ENCODE measurements at regions not wholly inside any gene's neighbourhood (a gene's known extent, or its start where the extent isn't known, plus 50 kb on each side); places are given as distances from the start of the nearest gene placed in this dataset.

- 55% methylated on average over 3 of the region's 3 CpGs for WGBS (ENCODE audit: missing lambda C conversion rate)
- CTCF ChIA-PET: interaction anchor here (7.9 kb wide), 1 partner anchor 12 kb away, joined by 31 read pairs; no protein-coding TSS in a partner anchor
- POLR2A ChIA-PET: no interaction called here
- H3K4me1 ChIP-seq: no peaks in the 10 kb centered on the region
- DNase-seq (ENCODE audit: low read depth in 1 of 2, low spot score in 1 of 2) (no peak), FAIRE-seq (no peak), ATAC-seq (no peak)
- no peak overlapping the region for H3K27ac ChIP-seq
- no peak overlapping the region for H3K4me2 ChIP-seq
- TF ChIP-seq GATA3 (IDR thresholded peaks at IDR 0.05; ENCODE audit: borderline replicate concordance): no peak
- no peak for TF ChIP-seq RCOR1 (IDR thresholded peaks at IDR 0.05; ENCODE audit: low read depth, low read length)
- no peak for TF ChIP-seq ESRRA (IDR thresholded peaks at IDR 0.05; ENCODE audit: borderline replicate concordance, low read length)
- TF ChIP-seq HMGXB4 (CRISPR knock-in tag; IDR thresholded peaks at IDR 0.05; ENCODE audit: borderline replicate concordance): no peak
- TF ChIP-seq NFE2L2 (conservative IDR thresholded peaks at IDR 0.05; ENCODE audit: low read length): no peak
- TF ChIP-seq FOXS1 (CRISPR knock-in tag; IDR thresholded peaks at IDR 0.05): no peak
- TF ChIP-seq HOXB13 (CRISPR knock-in tag; IDR thresholded peaks at IDR 0.05; ENCODE audit: low read depth): no peak
- no peak for TF ChIP-seq ZNF302 (CRISPR knock-in tag; IDR thresholded peaks at IDR 0.05)
- no peak for TF ChIP-seq POLR2AphosphoS2 (conservative IDR thresholded peaks at IDR 0.05; ENCODE audit: low read length)
- no peak for TF ChIP-seq HOXA7 (CRISPR knock-in tag; IDR thresholded peaks at IDR 0.05)
- TF ChIP-seq MAX (IDR thresholded peaks at IDR 0.05): no peak
- H3K4me3 ChIP-seq: no peak overlapping the region
- H3K9me3 ChIP-seq: no peaks in the 10 kb centered on the region
Measured at GRCh38 chr13:24065176-24065575, 95.3 kb upstream of the SPATA13 start.

- WGBS (ENCODE audit: missing lambda C conversion rate): 77% methylated on average over 3 of the region's 5 CpGs
Measured at GRCh38 chr13:24066405-24067295, 93.9 kb upstream of the SPATA13 start.

GRCh38 chr13:24068472-24068871, 92.0 kb upstream of the SPATA13 start:
- no peak for FAIRE-seq

More at GRCh38 chr13:24066405-24067295, 93.9 kb upstream of the SPATA13 start:
- TF ChIP-seq NFE2L2 (conservative IDR thresholded peaks at IDR 0.05; ENCODE audit: low read length): no peak
- TF ChIP-seq FOXS1 (CRISPR knock-in tag; IDR thresholded peaks at IDR 0.05): no peak
- no peak for TF ChIP-seq USF2 (IDR thresholded peaks at IDR 0.05)
- no peak for TF ChIP-seq CHD2 (IDR thresholded peaks at IDR 0.05; ENCODE audit: low read length, partially characterized antibody)
- TF ChIP-seq MYC (IDR thresholded peaks at IDR 0.05; ENCODE audit: borderline replicate concordance, low read length): no peak
- TF ChIP-seq FOSL2 (IDR thresholded peaks at IDR 0.05): no peak
- no peak for TF ChIP-seq FOSL2 (CRISPR knock-in tag; IDR thresholded peaks at IDR 0.05)
- TF ChIP-seq NR3C1 (IDR thresholded peaks at IDR 0.05): no peak
- no peak for TF ChIP-seq RCOR1 (IDR thresholded peaks at IDR 0.05; ENCODE audit: low read depth, low read length)
- no peak for TF ChIP-seq HES2 (IDR thresholded peaks at IDR 0.05)
- TF ChIP-seq HOXA7 (CRISPR knock-in tag; IDR thresholded peaks at IDR 0.05): no peak
- no peak for TF ChIP-seq JUN (IDR thresholded peaks at IDR 0.05)
- no peak for TF ChIP-seq POLR2AphosphoS2 (conservative IDR thresholded peaks at IDR 0.05; ENCODE audit: low read length)
- TF ChIP-seq KDM1A (IDR thresholded peaks at IDR 0.05; ENCODE audit: low read depth): no peak
- TF ChIP-seq ZSCAN20 (CRISPR knock-in tag; IDR thresholded peaks at IDR 0.05): no peak
- TF ChIP-seq ZFP36 (IDR thresholded peaks at IDR 0.05; ENCODE audit: borderline replicate concordance, partially characterized antibody): no peak
- ChIA-PET CTCF (interaction anchor here (0.7 to 7.9 kb wide), 4 partner anchors 9 to 47 kb away, joined by 3 to 31 read pairs (median 4); no protein-coding TSS in a partner anchor), POLR2A (no interaction called here)
- ATAC-seq (no peak), FAIRE-seq (no peak), DNase-seq (ENCODE audit: low read depth in 1 of 2, low spot score in 1 of 2) (no peak)
- H3K9me3 ChIP-seq: no peaks in the 10 kb centered on the region
- no peak overlapping the region for H3K27ac ChIP-seq
- no peak overlapping the region for H3K4me3 ChIP-seq
- H3K4me2 ChIP-seq: no peak overlapping the region
- H3K4me1 ChIP-seq: no peaks in the 10 kb centered on the region

More at GRCh38 chr13:24068472-24068871, 92.0 kb upstream of the SPATA13 start:
- no peak for ATAC-seq
- DNase-seq (ENCODE audit: low read depth in 1 of 2, low spot score in 1 of 2): no peak
- no peaks in the 10 kb centered on the region for H3K4me1 ChIP-seq
- H3K9me3 ChIP-seq: no peaks in the 10 kb centered on the region
- ChIA-PET CTCF (interaction anchor here (7.9 kb wide), 1 partner anchor 15 kb away, joined by 31 read pairs; no protein-coding TSS in a partner anchor), POLR2A (no interaction called here)
- no peak overlapping the region for H3K27ac ChIP-seq
- H3K4me2 ChIP-seq: no peak overlapping the region
- no peak overlapping the region for H3K4me3 ChIP-seq
- TF ChIP-seq NPAS2 (CRISPR knock-in tag; IDR thresholded peaks at IDR 0.05; ENCODE audit: borderline replicate concordance) (no peak), HDAC2 (IDR thresholded peaks at IDR 0.05) (no peak), RAD21 (conservative IDR thresholded peaks at IDR 0.05 in 1 of 2, IDR thresholded peaks at IDR 0.05 in 1 of 2) (no peak), TP53 (CRISPR knock-in tag; IDR thresholded peaks at IDR 0.05) (no peak)
- WGBS (ENCODE audit: missing lambda C conversion rate): 92% methylated on average over 2 of the region's 2 CpGs
